ENCODE measurements at regions not wholly inside any gene's neighbourhood (a gene's known extent, or its start where the extent isn't known, plus 50 kb on each side); places are given as distances from the start of the nearest gene placed in this dataset.

- no peak for TF ChIP-seq EZH2phosphoT487 (IDR thresholded peaks at IDR 0.05; ENCODE audit: insufficient read depth, low read depth)
- TF ChIP-seq EZH2 (IDR thresholded peaks at IDR 0.05; ENCODE audit: insufficient read depth, poor library complexity, severe bottlenecking) = no peak
These were observed 568.6 kb downstream of the CETN3 start for GRCh38 chr5:89840906-89841305.
